Stimulated activated CD4-positive, alpha-beta T cell treated with anti-CD3 and anti-CD28 coated beads, Interleukin-12 subunit alpha, Interleukin-12 subunit beta, amount 100 ng/mL, for 48 hours (primary cell): ENCODE measurements at regions not wholly inside any gene's neighbourhood (a gene's known extent, or its start where the extent isn't known, plus 50 kb on each side); places are given as distances from the start of the nearest gene placed in this dataset.

ENCODE experiments used
- DNase-seq, 3 donors: peaks; one replicate each; pipeline ENCODE4 v3.0.0-alpha.2; 2020; ENCODE audit warnings: low read depth in 2 of 3, low spot score in 1 of 3

DNA sequence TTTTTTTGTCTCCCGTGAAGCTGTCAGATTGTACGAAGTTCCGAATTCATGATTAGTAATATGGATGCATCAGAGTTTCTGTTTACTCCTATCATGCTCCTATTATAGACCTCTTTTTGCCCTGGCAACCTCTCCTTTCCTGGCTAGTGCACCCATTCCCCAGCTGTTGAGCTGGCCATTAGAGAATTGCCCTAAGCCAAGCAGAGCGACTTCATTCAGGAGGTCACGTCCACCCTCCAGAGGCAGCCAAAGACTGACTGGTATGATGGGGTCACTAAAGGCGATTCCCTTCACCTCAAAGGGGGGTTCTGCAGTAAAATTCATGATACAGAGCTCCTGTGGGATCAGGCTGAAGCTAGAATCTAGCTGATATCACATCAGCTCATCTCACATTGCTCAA lies 351.9 kb downstream of the BTBD3 start:
- no peak for DNase-seq

DNA sequence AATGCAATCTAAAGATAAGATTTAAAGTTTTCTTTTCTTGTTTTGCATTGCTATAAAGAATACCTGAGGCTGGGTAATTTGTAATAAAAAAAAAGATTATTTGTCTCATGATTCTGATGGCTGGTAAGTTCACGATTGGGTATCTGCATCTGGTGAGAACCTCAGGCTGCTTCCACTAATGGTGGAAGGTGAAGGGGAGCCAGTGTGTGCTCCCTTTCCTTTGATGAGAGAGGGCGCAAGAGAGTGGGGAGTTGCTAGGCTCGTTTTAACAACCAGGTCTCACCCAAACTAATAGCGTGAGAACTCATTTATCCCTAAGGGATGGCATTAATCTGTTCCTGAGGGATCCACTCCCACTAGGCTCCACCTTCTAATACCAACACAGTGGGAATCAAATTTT lies 353.2 kb downstream of the BTBD3 start:
- no peak for DNase-seq

DNA sequence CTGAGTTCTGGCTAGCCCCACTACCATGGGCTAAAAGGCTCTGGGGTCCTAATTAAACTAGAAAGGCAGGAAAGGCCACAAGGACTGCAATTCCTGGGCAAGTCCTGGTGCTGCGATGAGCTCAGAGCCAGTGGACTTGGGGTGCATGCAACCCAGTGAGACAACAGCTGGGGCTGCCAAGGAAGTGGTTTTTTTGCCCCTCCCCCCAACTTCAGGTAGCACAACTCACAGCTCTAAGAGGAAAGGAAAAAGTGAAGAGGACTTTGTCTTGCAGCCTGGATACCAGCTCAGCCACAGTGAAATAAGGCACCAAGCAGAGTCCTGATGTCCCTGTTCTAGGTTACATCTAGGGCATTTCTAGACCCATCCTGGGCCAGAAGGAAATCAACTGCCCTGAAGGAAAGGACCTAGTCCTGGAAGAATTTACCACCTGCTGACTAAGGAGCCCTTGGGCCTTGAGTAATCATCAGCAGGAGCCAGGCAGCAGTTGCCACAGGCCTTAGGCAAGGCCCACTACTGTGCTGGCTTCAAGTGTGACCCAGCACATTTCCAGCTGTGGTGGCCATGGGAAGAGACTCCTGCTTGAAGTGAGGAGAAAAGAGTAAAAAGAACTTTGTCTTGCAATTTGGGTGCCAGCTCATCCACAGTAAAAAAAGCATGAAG lies 358.4 kb downstream of the BTBD3 start:
- DNase-seq = no peak

DNA sequence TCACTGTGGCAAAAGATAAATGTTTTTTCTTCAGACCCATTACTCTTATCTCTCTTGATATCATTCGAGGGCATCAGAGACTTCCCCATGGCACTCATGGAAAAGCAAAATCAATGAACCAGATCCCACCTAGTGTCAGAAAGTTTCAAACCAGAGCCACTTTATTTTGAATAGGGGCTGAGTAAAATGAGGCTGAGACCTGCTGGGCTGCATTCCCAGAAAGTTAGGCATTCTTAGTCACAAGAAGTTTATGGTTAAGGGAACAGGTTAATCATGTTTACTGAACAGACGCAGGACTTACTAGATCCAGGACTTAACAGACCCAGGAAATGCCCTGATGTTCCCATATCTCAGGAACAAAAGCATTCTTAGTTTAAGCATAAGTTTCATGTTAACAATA lies 369.9 kb downstream of the BTBD3 start:
- no peak for DNase-seq

DNA sequence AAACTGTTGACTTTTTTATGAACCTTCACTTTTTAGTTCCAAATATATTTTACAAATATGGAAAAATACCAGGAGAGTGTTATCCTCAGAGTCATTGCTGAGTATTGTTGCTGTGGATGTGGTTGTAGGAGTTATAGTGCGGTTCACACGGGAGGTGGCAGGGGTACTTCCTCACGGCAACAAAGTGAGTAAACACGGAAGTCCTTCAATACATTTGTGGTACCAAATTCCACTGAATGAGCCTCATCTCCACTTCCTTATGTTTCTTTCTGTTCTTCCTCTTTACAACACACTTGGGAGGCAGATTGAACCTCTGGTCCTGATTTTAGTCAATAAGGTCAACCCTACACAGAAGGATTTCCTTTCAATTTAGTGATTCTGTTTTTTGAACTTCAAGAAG lies 371.8 kb downstream of the BTBD3 start:
- DNase-seq = no peak

DNA sequence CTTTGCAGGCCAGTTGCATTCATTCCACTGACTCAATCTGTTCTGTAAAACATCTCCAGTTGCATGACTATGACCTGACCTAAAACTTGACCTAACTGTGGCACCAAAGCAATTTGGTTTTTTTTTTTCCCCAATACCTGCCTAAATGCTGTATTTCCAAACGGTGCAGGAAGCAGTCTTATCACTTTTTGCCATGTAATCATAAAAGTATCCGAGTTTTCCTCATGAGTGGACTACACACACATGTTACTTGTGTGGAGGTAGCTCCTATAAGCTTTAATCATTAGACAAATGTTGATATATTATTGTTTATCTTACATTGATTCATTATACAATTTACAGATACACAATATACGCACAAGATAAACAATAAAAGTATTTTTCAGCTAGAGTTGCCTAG lies 373.7 kb downstream of the BTBD3 start:
- no peak for DNase-seq

DNA sequence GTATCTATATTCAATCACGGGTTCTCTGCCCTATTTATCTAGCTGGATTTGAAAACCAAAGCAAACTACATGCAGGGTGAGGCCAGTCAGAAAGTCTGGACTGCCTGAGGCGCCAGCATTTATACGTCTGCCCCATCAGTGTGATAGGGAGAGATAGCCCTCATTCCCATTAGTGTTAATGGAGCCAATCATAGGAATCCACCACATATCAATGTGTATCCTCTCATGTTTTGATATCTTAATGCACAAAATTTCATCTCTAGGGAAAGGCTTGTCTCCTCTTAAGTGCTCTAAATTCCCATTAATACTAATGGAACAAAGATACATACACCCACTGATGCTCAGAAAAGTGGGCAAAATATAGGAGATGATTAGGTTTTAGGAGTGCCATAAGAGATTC lies 376.2 kb downstream of the BTBD3 start:
- no peak for DNase-seq

DNA sequence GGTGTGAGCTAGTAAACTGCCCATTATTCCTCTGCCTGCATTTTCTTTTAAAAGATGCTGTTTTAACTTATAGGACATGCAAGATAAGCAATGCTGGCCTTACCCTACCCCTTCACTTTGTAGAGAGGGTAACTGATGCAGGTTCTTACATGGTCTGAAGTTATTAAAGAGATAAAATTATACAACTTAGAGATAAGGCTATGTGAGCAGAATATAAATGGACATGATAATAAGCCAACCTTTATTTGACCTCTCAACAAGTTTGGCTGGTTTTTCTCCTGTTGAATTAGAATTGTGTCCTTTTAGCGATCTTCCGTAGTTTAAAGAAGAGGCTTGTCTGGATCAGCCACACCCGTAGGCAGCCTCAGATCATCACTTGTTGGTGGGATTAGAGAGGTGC lies 377.0 kb downstream of the BTBD3 start:
- no peak for DNase-seq

DNA sequence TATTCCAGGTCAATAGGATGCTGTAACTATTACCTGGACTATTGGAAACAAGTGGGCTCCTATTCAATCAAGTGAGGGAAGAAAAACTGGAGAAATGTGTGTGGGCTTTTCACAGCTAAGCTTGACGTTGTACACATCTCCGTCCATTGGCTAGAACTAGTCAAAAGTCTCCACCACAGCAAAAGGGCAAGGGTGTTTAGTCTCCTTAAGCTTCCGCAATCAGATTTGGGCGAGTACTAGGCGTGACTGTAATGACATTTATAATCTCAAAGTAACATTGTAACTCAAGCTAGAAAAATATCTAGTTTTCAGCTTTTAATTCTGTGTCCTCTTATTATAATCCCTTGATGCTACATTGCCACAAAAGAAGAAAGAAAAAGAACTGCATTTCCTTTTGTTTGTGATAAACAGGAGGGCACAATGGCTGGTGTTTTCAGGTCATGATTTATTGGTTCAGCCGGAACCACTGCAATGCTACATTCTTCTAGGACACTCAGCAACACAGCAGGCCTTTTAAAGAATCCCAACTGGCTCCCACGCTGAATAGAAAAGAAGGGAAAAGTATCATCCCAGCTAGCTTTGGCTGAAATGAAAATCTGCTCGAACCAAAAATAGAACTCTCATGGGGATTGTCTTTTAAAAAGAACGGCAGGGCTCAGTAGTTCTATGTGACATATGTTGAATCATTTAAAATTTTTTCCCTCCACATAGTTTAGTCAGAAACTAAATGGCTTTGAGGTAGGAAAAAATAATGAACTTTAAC lies 387.7 kb downstream of the BTBD3 start:
- no peak for DNase-seq

DNA sequence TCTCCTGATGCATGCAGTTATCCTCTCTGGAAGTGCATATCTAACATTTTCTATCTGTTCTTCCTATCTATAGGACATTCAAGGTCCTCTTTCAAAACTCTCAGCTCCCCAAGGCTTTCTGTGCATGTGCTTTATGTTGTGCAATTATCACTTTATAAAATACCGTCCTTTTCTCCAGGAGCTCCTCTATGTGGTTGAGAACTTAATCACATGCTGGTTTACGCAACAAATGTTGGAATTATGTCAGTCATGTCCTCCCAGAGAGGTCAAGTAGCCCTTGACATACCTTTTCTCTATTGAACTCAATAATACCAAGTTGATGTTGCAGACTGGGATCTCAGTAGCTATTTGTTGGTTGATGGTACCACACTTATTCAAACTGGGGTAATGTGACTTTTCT lies 388.4 kb downstream of the BTBD3 start:
- no peak for DNase-seq

DNA sequence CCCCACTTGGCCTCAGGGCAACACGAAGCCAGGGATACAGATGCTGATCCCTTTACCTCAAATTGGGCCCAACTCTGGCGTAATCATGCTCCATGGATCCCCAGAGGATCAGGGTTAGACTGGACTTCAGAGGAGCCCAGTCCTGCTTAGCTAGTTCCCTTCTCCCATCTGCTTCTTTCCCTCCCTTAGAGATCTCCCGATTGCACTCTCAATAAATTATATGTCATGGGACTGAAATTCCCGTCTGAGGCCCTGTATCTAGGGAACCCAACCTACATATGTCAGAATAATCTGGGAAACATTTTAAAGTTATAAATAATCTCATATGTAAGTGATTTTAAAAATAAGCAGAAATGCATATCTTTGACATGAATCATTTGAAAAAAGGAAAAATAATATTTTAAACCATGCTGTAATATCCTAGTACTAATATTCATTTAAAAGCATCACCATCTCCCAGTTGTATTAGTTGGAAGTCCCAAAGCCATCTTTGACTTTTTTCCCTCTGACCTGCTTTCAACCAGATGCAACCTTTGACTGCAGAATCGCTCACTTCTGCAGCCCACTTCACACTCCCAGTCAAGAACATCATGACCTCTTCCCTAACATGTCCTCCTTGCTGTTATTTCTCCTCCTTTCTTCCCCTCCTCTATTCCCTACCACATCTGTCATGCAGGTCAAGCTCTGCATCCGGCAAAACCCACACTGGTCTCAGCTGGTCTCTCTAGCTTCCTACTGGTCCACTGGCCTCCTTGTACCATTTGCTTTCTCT lies 393.6 kb downstream of the BTBD3 start:
- DNase-seq = no peak

DNA sequence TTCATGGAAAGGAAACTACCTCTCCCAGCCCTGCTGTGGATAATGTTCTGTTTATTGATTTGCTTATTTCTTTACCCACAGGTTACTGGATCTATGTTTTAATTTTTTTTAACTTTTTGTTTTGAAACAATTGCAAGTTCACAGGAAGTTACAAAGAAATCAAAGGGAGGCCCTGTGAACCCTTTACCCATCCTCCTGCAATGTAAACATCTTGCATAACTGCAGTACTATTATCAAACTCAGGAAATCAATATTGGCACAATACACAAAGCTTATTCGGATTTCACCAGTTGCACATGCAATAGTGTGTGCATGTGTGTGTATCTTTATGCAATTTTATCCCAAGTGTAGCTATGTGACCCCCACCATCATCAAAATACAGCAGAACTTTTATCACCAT lies 398.0 kb downstream of the BTBD3 start:
- no peak for DNase-seq

DNA sequence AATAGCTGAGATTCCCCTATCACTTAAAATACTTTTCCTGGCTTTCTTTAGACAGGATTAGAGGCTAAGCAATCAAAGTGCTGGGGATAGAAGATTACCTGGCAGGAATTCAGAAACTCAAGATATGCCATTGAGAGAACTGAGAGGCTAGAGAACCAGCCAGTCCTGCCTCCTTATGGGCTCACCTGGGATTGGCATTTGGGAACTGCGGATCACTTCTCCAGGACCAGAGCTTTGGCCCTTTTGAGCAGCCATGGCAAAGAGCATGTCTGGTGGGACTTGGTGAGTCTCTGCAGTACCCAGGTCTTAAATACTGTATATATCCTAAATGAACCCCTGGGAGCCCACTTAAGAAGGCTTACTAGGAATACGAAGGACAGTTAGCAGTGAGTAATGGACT lies 399.1 kb downstream of the BTBD3 start:
- DNase-seq = no peak

DNA sequence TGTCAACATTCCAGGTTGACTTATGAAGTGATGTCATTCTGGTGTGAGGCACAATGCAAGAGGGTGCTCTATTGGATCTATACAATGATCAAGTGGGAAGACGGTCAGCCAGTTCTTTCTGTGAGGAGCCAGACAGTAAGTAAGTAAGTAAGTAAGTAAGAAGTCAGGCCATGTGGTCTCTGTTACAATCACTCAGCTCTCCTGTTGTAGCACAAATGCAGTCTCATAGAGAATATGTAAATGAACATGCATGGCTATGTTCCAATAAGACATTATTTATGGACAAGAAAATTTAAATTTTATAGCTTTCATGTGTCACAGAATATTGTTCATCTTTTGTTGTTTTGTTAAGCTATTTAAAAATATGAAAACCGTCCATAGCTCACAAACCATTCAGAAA lies 399.7 kb downstream of the BTBD3 start:
- DNase-seq = no peak

DNA sequence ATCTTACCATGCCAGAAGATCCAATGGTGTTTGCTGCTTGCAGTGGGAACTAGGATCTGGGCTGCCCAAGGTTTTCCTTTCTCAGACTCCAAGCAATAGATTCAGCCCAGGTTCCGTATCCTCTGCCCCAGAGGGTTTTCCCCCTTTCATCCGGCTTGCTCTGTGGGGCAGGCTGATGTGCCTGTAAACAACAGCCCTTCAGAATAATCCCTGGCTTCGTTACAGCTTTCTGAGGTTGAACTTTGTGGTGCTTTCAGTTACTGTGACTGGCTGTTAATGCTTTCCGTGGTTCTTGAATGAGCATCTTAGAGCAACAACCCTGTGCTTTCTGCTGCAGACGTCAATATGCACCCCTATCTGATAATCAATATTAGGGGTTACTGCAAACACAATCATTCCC lies 400.4 kb downstream of the BTBD3 start:
- DNase-seq = no peak

DNA sequence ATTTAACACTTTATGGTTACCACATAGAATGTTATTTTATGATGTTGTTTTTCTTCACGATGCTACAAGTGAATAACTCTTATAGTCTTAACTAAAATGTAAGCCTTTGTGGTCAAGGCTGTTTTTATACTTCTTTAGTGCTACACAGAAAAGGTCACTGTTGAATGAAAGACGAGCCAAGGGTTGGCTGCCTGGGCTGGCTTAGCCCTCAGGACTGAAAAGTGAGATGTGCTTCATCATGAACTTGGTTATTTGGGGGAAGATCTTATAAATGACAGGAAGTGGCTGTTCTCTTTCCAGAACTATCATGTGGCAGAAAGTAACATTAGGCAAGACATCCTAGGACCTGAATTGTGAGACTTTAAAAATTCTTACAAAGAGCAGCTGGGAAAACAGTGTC lies 404.0 kb downstream of the BTBD3 start:
- no peak for DNase-seq

DNA sequence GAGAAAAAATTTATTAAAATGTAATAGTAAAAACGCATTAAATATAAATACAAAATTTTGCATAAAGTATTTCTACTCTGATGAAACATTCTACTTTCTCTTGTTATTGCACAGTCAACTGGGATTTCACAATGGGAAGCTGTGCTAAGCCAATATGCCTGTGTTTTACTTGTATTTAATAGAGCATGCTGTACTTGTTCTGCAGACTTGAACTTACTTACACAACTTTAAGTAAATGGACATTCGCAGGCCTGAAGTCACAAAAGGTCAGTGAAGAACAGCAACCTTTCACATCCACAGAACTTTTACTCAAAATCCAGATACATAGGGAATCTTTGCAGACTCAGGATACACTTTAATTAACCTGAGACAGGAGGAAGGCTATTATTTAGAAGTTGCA lies 409.5 kb downstream of the BTBD3 start:
- no peak for DNase-seq

DNA sequence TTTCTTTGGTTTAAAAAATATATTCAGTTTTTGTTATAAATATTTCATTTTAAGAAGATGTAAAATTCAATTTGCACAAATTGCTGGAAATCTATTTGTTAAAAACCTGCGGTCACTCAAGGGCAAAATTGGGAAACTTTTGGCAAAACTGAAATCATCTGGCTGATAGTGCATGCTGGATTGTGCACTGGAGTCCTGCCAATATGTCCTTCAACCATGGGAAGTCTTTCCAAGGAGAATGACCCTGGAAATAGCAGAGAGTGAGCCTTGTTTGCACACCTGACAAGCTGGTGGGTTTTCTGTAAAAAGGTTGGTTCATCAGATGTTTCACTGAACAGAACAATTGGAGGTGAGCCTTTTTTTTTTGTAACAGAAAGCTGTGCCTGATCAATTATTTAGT lies 413.5 kb downstream of the BTBD3 start:
- no peak for DNase-seq

DNA sequence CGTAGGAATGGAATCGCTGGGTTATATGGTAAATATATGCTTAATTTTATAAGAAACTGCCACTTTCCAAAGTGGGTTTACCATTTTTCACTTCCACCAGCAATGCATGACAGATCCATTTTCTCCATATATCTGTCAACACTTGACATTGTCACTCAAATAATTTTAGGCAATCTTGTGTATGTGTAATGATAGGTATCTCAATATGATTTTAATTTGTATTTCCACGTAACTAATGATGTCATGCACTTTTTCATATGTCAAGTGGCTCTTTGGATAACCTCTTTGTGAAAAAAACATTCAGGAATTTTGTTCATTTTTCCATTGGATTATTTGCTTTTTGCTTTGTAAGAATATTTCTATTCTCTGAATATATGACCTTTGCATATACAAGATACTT lies 419.9 kb downstream of the BTBD3 start:
- no peak for DNase-seq

DNA sequence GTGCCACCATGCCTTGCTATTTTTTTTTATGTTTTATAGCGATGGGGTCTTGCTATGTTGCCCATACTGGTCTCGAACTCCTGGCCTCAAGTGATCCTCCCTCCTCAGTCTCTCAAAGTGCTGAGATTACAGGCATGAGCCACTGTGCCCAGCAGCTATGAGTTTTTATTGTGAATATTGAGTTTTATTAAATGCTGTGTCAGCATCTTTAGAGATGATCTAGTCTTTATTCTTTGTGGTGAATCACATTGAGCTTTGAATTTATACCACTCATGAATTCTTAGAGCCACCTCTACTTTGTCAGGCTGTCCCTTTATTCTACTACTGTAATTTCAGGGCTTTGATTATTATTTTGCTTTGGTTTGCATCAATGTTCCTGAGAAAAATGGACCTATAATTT lies 428.3 kb downstream of the BTBD3 start:
- DNase-seq = no peak

DNA sequence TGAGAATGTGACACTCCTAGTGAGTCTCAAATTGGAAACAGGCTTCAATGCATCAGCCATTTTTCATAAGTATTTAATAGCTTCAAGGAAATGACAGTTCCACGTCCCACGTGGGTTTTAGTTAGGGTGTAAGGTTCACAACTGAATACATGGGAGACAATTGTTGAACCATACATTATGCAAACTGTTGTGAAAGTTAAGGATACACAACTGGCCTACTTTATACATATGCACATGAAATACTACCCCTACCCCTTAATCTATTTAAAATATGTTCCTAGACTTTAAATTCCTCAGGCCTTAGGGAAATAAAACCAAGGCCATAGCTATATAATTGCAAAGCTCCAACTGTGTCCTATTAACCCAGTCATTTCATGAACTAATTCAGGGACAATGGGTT lies 436.1 kb downstream of the BTBD3 start:
- no peak for DNase-seq

DNA sequence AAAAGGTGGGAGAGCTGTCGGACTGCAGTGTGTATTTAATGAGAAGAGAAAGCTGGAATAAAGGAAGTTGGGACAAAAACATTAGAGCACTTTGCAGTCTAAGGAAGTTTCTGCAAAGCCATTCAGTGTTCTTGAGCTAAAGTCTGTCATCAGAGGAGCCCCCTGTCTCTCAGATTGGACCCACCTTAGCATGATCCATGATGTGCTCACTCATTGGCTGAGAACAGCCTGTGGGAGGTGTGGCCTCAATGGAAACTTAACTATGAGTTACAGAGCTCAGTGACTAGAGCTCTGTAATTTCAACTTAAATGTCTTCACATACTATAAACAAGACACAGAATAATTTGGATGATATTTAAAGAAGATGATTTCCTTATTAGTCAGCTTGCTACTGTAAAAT lies 437.0 kb downstream of the BTBD3 start:
- DNase-seq = no peak
